ENCODE measurements at regions not wholly inside any gene's neighbourhood (a gene's known extent, or its start where the extent isn't known, plus 50 kb on each side); places are given as distances from the start of the nearest gene placed in this dataset.

DNA sequence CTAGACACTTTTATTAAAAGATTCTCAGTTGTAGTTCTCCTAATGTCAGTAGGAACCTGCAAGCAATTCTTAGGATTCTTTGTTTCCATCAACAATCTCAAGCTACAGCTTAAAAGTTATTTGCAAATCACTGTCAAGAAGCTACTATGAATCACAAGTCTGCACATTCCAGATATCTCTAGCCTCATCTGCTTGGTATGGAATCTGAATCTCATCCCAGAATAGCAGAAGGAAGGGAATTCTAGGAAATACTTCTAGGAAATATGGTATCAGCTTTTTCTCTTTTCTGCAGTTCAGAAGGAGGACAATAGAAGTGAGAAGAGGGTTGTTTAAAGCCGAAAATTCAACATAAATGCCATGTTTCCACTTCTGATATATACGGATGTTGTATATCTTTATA, 792.2 kb upstream of the CDH9 start:
- no peak overlapping the region for H2AFZ ChIP-seq (ENCODE audit: low read depth, low read length)
- ATAC-seq (ENCODE audit: insufficient read depth, low read depth), result no peak
- no peak overlapping the region for H3K4me3 ChIP-seq (ENCODE audit: low read depth in 1 of 2, low read length in 2 of 2)
- no peak for DNase-seq
- H3K79me2 ChIP-seq (ENCODE audit: insufficient read depth, low read length), result no peaks in the 10 kb centered on the region
- no peak overlapping the region for H3K9ac ChIP-seq (ENCODE audit: low read depth, low read length)
- TF ChIP-seq, protein P1, sequence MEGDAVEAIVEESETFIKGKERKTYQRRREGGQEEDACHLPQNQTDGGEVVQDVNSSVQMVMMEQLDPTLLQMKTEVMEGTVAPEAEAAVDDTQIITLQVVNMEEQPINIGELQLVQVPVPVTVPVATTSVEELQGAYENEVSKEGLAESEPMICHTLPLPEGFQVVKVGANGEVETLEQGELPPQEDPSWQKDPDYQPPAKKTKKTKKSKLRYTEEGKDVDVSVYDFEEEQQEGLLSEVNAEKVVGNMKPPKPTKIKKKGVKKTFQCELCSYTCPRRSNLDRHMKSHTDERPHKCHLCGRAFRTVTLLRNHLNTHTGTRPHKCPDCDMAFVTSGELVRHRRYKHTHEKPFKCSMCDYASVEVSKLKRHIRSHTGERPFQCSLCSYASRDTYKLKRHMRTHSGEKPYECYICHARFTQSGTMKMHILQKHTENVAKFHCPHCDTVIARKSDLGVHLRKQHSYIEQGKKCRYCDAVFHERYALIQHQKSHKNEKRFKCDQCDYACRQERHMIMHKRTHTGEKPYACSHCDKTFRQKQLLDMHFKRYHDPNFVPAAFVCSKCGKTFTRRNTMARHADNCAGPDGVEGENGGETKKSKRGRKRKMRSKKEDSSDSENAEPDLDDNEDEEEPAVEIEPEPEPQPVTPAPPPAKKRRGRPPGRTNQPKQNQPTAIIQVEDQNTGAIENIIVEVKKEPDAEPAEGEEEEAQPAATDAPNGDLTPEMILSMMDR (IDR thresholded peaks at IDR 0.05; ENCODE audit: borderline replicate concordance, extremely low read depth, low read length, poor library complexity, severe bottlenecking), result no peak
- TF ChIP-seq EZH2 (IDR thresholded peaks at IDR 0.05; ENCODE audit: borderline replicate concordance, low read depth, low read length, severe bottlenecking), result no peak
- H3K27ac ChIP-seq (ENCODE audit: low read length), result no peak overlapping the region
- H3K4me1 ChIP-seq (ENCODE audit: insufficient read depth, low read length), result no peaks in the 10 kb centered on the region
- H4K20me1 ChIP-seq (ENCODE audit: insufficient read depth, low read length), result no peaks in the 10 kb centered on the region
- no peaks in the 10 kb centered on the region for H3K27me3 ChIP-seq (ENCODE audit: insufficient read depth, low read length, poor library complexity)
- no peak overlapping the region for H3K4me2 ChIP-seq (ENCODE audit: insufficient read depth, low read length)
- no peaks in the 10 kb centered on the region for H3K36me3 ChIP-seq (ENCODE audit: insufficient read depth, low read length)
- H3K9me3 ChIP-seq (ENCODE audit: insufficient read depth, low read length, severe bottlenecking), result no peaks in the 10 kb centered on the region

GRCh38 chr5:27821681-27822080, 783.3 kb upstream of the CDH9 start:
- no peak for TF ChIP-seq EZH2 (IDR thresholded peaks at IDR 0.05; ENCODE audit: borderline replicate concordance, low read depth, low read length, severe bottlenecking)
- TF ChIP-seq, protein P1 (IDR thresholded peaks at IDR 0.05; ENCODE audit: borderline replicate concordance, extremely low read depth, low read length, poor library complexity, severe bottlenecking), result no peak
- Histone ChIP-seq H3K4me1 (ENCODE audit: insufficient read depth, low read length) (no peaks in the 10 kb centered on the region), H3K27me3 (ENCODE audit: insufficient read depth, low read length, poor library complexity) (no peaks in the 10 kb centered on the region), H3K9ac (ENCODE audit: low read depth, low read length) (no peak overlapping the region), H3K4me3 (ENCODE audit: low read depth in 1 of 2, low read length in 2 of 2) (no peak overlapping the region), H2AFZ (ENCODE audit: low read depth, low read length) (no peak overlapping the region), H4K20me1 (ENCODE audit: insufficient read depth, low read length) (no peaks in the 10 kb centered on the region), H3K36me3 (ENCODE audit: insufficient read depth, low read length) (no peaks in the 10 kb centered on the region), H3K79me2 (ENCODE audit: insufficient read depth, low read length) (no peaks in the 10 kb centered on the region), H3K4me2 (ENCODE audit: insufficient read depth, low read length) (no peak overlapping the region), H3K27ac (ENCODE audit: low read length) (no peak overlapping the region), H3K9me3 (ENCODE audit: insufficient read depth, low read length, severe bottlenecking) (no peaks in the 10 kb centered on the region)
- no peak for ATAC-seq (ENCODE audit: insufficient read depth, low read depth)
- no peak for DNase-seq

- Histone ChIP-seq H3K4me2 (ENCODE audit: insufficient read depth, low read length) (no peak overlapping the region), H3K4me3 (ENCODE audit: low read depth in 1 of 2, low read length in 2 of 2) (no peak overlapping the region), H3K9me3 (ENCODE audit: insufficient read depth, low read length, severe bottlenecking) (no peaks in the 10 kb centered on the region), H3K36me3 (ENCODE audit: insufficient read depth, low read length) (no peaks in the 10 kb centered on the region), H2AFZ (ENCODE audit: low read depth, low read length) (no peak overlapping the region), H3K4me1 (ENCODE audit: insufficient read depth, low read length) (no peaks in the 10 kb centered on the region), H3K79me2 (ENCODE audit: insufficient read depth, low read length) (no peaks in the 10 kb centered on the region), H3K27me3 (ENCODE audit: insufficient read depth, low read length, poor library complexity) (no peaks in the 10 kb centered on the region), H3K27ac (ENCODE audit: low read length) (no peak overlapping the region), H4K20me1 (ENCODE audit: insufficient read depth, low read length) (no peaks in the 10 kb centered on the region), H3K9ac (ENCODE audit: low read depth, low read length) (no peak overlapping the region)
- ATAC-seq (ENCODE audit: insufficient read depth, low read depth) (no peak), DNase-seq (no peak)
- TF ChIP-seq, protein P1 (IDR thresholded peaks at IDR 0.05; ENCODE audit: borderline replicate concordance, extremely low read depth, low read length, poor library complexity, severe bottlenecking), result no peak
- no peak for TF ChIP-seq EZH2 (IDR thresholded peaks at IDR 0.05; ENCODE audit: borderline replicate concordance, low read depth, low read length, severe bottlenecking)
These were observed 780.5 kb upstream of the CDH9 start for GRCh38 chr5:27818888-27819287.

- TF ChIP-seq, protein P1 (IDR thresholded peaks at IDR 0.05; ENCODE audit: borderline replicate concordance, extremely low read depth, low read length, poor library complexity, severe bottlenecking), result no peak
- Histone ChIP-seq H3K79me2 (ENCODE audit: insufficient read depth, low read length) (no peaks in the 10 kb centered on the region), H3K36me3 (ENCODE audit: insufficient read depth, low read length) (no peaks in the 10 kb centered on the region), H3K27ac (ENCODE audit: low read length) (no peak overlapping the region), H3K9me3 (ENCODE audit: insufficient read depth, low read length, severe bottlenecking) (no peaks in the 10 kb centered on the region), H2AFZ (ENCODE audit: low read depth, low read length) (no peak overlapping the region), H4K20me1 (ENCODE audit: insufficient read depth, low read length) (no peaks in the 10 kb centered on the region), H3K4me1 (ENCODE audit: insufficient read depth, low read length) (no peaks in the 10 kb centered on the region), H3K27me3 (ENCODE audit: insufficient read depth, low read length, poor library complexity) (no peaks in the 10 kb centered on the region), H3K9ac (ENCODE audit: low read depth, low read length) (no peak overlapping the region), H3K4me2 (ENCODE audit: insufficient read depth, low read length) (no peak overlapping the region), H3K4me3 (ENCODE audit: low read depth in 1 of 2, low read length in 2 of 2) (no peak overlapping the region)
- ATAC-seq (ENCODE audit: insufficient read depth, low read depth) (no peak), DNase-seq (no peak)
These were observed 776.6 kb upstream of the CDH9 start for GRCh38 chr5:27814983-27815382.

Measured in DND-41 (cell line).